HG02678 (cell line): ENCODE measurements at regions not wholly inside any gene's neighbourhood (a gene's known extent, or its start where the extent isn't known, plus 50 kb on each side); places are given as distances from the start of the nearest gene placed in this dataset.

Experiments used
- ATAC-seq: cut with Tn5 transposase; IDR thresholded peaks from one replicate; pipeline ENCODE4 v1.9.1; 2021; ENCODE audit warnings: mild to moderate bottlenecking, moderate library complexity; ENCODE audit not compliant: unreplicated experiment

DNA sequence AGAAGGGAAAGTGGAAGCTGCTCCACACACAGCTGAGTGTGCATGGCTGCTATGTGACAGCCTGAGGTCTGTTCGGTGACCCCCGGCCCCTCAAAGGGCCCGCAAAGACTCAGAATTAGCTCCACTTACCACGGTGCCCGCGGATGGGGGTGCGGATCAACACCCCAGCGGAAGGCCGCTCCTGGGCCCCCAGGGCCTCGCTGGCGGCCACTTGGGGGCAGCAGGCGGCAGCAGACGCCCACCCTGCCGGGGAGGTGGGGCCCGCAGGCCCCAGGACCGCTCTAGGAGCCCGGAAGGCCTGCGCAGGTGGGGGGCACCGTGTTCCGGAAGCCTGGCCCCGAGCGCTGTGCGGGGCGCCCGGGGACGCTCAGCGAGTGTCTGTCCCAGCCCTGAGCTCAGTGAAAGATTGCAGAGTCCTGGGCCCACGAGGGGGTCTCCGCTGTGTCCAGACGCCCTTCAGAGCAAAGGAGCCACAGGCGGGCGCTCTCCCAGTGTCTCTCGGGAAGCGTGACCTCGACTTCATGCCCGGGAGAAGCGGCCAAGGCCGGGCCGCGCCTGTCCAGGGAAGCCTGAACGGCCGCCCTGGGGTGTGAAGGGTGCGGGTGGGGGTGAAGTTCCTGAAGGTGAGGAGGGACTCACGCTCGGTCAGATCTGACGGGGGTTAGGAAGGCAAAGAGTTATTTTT, 118.7 kb downstream of the VAPA start:
- ATAC-seq, result no peak

DNA sequence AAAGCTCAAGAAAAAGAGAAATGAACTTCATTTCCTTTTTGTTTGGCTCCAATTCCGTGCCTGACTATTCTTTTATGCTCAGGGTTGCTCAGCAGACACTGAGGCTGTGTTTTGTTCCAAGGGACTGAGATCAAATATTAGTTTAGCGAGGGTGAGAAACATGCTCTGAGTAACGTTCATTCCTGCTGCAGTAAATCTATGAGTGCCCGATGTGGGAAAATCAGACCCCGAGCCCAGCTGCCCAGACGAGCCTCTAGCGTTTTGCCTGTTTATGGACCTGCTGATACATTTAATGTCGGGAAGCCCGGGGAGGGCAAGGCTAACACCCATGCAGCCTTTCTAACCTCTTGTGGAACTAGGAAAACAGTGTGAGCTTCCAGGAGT, 119.2 kb downstream of the VAPA start:
- no peak for ATAC-seq

DNA sequence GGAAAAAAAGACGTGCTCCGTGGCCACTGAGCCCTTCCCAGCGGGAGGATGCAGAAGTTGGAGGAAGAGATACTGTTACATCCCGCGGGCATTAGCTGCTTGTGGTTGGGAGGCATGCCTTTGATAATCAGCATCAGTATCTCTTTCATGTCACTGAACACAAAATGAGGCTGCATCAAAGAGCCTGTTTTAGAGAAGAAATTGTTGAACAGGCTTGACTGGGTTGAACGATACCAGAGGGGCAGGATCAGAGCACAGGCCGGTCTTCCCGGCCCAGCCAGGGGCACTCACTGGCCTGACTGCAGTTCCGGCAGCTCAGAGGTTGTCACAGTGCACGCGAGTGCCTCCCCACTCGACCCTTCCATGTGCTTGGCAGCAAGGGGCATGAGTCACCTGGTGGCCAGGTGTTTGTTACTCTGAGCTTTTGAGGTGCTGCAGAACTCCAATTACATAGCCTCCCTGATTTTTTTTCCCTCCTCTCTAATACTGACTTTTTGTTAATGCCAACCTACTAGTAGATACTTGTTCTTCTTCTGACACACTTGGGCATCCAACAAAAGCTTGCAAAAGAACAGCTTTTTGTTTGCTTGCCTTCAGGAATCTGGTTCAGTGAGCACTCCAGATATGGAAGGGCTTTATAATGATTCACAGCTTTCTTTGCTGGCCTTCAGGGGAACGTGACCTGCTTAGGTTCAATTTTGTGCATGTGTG, 121.6 kb downstream of the VAPA start:
- ATAC-seq, result no peak

DNA sequence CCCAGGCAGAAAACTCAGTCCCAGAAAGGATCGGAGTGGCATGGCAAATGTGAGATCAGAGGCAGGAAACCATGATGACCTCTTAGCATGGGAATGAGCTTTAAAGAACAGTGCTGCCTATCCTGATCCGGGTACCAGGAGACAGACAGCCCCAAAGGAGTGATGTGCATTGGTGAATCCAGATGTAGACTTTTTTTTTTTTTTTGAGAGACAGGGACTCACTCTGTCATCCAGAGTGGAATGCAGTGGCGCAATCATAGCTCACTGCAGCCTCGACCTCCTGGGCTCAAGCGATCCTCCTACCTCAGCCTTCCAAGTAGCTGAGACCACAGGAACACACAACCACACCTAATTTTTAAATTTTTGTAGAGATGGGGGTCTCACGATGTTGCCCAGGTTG, 122.7 kb downstream of the VAPA start:
- ATAC-seq, result no peak

DNA sequence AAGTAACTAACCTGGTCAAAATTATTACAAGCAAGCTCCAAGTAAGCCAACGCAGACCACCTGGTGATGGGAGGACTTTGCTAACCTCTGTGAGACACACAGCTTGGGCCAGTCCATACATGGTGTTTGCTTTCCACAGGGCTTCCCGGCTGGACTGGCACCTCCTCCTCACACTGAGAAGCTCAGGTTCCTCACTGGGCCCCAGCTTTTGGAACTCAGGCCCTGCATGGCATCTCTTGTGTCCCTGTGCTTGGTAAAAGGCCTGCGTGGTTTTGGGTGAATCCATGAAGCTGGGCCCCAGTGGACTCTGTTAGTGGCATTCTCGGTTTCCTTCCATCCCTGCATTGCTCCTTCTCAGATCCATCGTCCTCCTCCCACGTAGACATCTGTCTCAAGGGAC, 123.4 kb downstream of the VAPA start:
- no peak for ATAC-seq

DNA sequence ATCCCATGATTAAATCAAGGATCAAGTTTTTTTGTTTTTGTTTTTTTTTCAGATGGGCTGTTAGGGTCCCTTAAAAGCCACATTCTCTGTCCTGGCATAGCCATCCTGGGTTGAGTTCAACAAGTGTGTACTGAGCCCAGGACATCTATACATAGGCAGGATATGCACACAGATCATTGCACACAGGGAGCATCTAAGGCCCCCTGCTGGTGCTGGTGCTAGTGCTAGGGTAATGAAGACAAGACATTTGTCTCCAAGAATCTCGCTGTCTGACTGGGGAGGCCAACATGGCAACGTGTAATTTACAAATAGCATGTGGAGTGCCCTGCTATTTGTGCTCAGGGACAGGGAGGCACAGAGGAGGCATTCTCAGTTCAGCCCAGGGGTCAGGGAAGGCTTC, 124.5 kb downstream of the VAPA start:
- no peak for ATAC-seq

DNA sequence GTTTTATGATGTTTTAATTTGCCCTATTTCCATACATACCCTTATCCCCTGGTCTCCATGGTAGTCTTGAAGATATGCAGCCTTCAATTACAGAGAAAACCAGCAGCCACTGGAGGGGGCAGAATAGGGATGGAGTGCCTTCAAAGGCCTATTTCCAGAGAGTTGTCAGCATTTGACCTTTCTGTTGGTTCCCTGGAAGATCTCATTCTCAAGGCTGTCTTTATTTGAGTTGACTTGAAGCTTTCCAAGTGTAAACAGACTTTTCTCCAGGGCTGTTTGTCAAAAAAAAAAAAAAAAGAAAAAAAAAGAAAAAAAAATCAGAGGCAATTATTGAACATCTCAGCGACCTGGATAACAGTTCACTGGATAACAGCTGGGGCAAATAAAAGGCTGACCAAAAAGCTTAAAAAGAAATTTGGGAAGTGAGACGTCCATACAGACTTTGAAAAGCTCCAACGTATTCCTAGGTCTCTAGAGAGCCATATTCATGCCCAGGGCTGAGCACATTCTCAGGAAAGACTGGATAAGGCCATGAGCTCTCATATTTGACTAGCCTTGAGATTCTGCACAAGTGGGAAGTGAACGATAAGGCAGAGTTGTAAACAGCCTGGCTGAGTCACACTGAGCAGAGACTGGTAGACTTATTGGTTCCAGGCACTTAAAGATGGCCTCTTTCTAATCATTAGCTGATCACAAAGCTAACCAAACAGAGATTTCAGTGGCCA, 126.6 kb downstream of the VAPA start:
- no peak for ATAC-seq

DNA sequence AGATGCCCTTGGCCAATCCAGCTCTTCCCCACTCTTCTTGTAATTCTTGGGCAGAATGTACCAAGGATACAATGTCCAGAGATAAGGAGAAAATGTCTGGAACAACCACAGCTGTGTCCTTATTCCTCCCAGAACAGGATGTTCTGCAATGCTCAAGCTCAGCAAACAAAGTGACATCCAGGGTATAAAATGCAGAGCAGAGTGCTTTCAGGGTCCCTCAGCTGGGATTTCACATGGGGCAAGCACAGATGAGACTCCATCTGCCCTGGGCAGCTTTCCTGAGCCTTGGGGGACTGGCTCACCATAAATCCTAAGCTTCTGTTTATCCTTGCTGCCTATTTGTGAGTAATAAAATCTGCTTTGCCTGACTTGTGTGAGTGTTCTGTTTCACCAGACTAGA, 127.4 kb downstream of the VAPA start:
- ATAC-seq, result no peak

DNA sequence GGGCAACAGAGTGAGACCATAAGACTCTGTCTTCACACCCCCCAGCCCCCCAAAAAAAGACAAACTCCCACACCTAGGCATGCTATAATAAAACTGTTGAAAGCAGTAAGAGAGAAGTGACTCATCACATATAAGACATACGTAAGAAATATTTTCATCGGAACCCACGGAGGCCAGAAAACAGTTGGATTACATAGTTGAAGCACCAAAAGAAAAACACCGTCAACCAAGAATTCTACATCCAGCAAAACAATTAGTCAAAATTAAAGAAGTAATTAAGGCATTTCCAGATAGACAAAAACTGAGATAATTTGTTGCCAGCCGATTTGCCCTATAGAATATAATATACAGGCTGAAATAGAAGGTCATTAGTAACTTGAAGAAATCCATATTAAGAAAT, 128.7 kb downstream of the VAPA start:
- no peak for ATAC-seq

DNA sequence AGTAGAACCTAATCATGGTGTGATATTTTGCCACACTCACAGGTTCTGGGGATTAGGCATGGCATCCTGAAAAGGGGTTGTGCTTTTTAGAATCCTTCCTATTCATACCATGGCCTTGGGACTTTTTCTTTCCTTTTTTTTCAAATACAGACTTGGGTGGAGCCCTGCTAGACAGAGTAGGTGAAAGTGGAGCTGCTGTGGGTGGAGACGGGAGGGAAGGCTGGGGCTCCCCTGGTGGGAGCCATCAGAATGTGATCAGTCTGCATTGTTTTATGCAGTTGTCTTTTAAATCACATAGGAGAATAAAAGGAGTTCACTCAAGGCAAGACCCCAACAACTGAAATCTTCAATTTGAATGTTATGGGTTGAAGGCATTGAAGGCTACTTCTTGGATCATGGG, 130.2 kb downstream of the VAPA start:
- ATAC-seq, result no peak

DNA sequence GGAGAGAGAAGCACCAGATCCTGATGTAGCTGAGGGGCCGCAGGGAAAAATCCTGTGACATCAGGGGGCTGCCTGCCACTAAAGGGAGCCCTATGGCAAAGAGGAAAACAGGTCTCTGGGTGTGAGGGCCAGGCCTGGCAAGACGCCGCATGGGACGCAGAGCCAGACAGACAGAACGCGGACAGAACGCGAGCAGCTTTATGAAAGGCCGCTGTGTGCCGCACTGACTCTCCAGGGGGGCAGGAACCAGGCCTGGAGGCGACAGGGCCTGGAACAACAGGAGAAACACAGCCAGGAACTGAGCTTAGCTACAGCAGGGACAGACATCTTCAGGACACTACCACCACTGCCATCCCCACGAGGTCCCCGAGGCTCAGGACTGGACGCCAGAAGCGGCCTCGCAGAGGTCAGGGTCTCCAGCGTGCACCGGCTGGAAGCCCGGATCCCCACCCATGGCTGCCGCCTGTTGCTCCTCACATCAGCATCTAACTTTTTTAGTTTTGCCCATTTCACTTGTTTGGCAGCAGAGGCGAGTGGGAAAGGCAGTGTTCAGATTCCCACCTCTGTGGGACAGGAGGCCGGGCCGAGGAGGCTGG, 131.6 kb downstream of the VAPA start:
- ATAC-seq, result no peak

DNA sequence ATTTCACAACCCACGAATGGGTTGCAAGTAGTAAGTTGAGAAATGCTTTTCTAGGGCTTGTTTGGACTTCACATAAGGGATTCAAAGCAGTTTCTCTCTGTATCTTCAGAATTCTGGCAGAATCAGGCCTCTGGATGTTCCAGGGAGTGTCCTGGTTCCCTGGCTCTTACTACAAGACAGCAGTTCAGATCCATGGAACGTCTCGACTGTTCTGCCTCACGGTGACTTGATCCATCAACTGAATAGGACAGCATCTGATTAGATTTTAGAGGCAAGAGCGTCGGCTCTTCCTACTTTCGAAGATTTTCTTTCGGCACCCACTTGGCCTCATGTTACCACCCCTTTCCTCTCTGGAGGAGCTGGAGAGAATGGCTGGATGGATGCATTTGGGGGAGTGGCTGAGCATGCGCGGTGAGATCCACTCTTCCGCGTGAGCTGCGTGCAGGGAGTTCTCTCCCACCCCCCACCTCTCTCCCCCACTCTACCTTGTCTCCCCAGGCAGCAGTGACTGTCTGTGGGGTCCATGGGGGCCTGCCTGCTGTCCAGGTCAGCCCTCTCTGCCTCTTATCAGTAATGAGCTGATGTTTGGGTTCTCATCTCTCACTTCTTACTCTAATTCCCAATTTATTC, 132.5 kb downstream of the VAPA start:
- no peak for ATAC-seq

DNA sequence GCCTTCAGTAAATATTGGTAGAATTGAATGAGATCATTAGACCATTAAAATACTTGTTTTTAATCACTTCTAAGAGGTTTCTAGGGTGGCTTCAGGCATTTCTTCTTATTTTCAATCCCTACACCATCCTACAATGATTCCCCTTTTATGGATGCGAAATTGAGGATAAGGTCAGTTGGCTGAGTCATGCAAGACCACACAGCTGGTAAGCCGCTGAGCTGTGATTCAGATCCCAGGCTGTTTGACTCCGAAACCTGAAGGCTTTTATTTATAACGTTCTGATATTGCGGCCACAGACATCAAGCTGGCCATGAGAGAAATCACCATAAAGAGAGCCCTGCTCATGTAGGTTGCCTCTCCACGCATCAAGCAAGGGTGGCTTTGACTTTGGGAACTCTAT, 133.4 kb downstream of the VAPA start:
- no peak for ATAC-seq

DNA sequence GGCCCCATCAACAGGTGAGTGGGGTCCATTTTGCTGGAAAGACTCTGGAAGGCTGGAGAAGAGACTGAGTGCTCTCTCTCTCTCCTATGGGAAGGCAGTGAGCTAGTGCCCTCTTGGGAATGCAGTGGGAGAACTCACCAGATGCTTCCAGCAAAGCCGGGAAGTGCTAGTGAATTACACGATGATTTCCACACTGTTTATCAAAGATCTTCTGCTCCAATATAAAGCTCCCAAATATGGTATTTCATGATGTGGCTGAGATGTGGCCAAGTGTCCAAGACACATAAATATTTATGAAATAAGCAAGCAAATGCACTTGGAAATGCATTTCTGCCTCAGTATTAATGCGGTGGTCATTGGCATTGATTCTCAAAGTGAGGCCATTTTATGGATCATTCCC, 135.9 kb downstream of the VAPA start:
- ATAC-seq, result no peak

DNA sequence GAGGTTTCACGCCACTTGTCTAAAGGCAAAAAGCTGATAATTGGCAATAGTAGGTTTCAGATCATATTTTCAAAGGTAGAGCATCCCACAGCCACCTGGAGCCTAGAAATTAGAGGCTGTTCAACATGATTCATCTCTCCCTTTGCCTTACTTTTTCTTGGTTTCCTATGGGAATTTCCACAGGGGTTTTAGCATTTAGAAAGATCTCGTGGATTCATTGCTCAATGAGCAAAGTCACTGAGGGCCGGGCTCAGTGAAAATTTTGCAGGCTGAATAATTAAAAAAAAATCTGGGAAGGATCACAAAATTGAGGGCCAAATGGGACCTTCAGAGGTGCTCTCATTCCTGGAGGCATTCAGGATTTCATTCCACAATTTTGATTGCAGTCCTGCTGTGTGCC, 137.1 kb downstream of the VAPA start:
- no peak for ATAC-seq

DNA sequence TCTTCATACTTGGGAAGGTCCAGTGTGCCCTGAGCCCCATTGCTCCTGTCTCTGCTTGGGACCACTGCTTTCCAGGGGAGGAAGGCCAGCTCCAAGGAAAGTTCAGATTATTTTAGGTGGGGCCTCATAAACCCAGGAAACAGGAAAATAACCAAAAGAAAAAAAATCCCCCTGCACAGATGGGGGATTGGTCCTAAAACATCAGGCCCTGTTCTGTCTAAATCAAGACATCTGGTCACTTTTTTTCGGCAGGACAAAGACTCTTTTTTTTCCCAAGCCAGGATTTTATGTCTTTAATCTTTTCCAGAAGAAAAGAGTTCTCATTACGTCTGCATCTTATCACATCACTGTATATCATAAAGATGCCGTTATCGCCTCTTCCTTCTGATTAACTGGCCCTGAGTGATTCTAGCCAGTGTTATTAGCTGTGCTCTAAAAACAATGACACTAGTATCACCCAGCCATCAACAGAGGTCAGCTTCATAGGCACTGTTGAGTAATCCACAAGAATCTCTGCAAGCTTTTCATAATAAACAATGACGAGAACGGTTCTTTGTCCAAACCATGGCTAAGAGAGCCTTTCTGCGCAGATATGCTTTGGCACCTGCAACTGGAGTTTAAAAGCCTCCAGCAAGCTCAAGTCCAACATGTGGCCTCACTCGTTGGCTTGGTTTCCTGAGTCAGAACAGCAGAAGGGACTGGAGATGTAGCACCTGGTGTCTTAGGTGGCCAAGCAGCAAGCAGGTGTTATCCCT, 138.2 kb downstream of the VAPA start:
- ATAC-seq, result no peak

DNA sequence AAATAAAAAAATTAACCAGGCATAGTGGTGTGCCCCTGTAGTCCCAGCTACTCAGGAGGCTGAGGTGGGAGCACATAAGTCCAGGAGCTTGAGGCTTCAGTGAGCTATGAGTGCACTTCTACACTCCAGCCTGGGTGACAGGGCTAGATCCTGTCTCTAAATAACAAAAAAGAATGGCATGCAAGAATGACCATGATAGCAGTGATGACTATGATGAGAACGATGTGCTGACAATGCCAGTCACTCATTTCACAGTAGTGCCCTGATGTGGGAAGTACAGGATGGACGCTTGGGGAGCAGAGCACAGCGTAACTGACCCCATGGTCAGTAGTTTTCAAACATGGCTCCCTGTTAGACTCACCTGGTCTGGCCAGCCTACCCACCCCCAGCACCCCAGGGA, 139.1 kb downstream of the VAPA start:
- ATAC-seq, result no peak

DNA sequence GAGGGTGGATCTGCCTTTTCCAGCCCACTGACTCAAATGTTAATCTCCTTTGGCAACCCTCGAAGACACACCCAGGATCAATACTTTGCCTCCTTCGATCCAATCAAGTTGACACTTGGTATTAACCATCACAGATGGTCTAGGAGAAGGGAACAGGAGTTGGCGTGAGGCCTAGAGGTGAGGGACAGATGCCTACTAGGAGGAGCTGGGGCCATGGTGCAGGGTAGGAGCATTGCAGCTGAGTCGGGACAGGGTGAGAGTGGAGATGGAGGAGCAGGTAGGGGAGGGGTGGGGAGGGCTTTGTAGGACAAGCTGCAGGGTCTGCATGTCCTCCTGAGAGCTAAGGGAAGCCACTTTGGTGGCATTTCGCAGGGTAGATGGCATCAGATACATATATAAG, 140.0 kb downstream of the VAPA start:
- ATAC-seq, result no peak

DNA sequence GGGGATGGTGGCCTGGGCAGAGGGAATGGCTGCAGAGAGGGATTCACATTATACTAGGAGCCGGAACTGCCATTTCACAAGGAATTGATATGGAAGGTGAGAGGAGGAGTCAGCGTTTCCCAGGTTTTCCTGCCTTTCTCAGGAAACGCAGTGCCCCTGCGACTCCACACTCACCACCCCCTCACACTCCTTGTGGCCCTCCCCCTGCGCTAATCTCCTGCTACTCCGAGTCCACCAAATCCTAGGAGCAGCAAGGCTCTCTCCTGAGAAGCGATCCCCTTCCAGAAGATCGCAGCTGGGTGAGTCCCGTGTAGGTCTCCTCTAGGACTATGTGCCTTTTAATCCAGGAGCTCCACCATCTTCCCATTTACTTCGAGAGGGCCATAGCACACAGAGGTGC, 140.6 kb downstream of the VAPA start:
- ATAC-seq, result no peak

DNA sequence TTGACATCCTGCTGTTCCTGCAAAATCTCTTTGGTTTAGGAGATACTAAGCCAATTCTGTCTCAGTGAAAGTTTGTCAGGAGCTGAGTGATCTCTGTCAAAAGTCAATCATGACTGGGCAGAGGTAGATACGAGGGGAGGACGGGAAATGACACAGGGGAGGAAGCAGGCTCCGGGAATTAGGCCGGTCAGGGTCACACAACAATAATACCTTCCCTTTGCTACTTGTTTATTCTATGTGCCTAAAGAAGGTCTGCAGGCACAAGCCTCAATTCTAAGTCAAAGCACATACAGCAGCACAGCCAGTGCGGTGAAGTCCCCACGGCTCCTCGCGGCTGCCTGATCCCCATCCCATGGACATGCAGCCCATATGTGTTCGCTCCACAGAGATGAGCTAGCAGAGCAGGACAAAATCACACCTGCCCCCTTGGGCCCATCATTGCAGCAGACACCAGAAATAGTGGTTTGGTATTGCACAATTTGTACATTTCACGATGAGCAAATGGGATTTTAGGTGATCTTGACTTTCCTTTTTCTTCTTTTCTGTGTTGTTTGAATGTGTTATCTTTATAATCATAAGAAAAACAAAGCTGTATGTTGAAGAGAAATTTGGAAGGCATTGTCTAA, 141.4 kb downstream of the VAPA start:
- no peak for ATAC-seq
